Activated T-cell treated with anti-CD3 and anti-CD28 coated beads for 1 hour (primary cell): ENCODE measurements at regions not wholly inside any gene's neighbourhood (a gene's known extent, or its start where the extent isn't known, plus 50 kb on each side); places are given as distances from the start of the nearest gene placed in this dataset.

ENCODE experiments used
- DNase-seq: peaks from one replicate; pipeline ENCODE4 v3.0.0-alpha.2; 2020; ENCODE audit warnings: low read depth

DNA sequence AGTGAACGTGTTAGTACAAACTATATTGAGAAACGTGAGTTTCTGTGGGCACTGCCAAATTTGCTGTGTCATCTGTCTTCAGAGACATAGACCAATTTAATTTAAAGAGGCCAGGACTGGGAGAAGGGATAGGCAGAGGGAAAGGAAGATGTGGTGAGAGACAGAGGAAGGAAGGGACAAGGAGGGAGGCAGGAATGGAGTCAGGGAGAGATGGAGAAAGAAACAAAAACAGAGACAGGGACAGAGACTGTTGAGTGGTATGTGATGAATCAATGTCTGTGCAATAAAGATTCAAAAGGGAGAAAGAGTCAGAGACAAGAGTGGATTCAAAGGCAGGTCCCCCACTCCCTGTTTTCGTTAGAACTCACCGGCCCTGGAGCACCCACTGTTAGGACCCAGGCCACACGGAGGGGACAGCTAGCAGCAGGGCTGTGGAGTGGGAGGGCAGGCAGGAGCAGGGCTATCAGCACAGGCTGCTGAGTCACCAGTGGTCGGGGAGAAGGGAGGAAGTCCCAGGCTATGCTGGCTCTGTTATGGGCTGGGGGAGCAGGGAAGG is 51.6 kb upstream of the CHD6 start:
- no peak for DNase-seq

DNA sequence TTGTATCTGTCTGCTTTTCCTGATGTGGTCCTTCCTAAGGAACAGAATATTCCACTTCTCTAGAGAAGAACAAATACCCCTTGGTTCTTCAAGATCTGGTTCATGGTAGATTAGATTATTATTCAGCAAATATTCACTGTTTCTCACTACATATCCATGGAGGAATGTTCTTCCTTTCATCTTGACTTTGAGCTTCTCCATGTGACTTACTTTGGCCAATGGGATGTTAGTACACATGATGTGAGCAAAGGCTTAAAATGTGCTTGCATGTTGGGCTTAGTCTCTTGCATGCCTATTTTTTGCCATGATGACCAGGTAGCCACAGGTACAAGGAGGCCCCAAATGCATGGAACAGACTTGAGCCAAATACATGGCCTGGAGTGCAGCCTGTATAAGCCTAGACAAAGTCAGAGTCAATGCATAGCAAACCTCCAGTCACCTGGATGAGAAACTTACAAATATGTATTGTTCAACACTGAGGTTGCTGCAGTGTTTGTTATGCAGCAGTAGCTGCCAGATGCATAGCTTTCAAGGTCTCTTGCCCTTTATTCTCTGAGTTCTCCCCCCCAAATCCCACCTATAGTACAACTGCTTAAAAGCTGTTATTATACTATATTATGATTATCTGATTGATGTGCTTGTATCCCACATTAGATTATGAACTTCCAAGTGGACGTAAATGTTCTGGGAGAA is 50.0 kb upstream of the CHD6 start:
- DNase-seq, result no peak
